HG02678 (cell line): ENCODE measurements at regions not wholly inside any gene's neighbourhood (a gene's known extent, or its start where the extent isn't known, plus 50 kb on each side); places are given as distances from the start of the nearest gene placed in this dataset.

Source experiments
- ATAC-seq: cut with Tn5 transposase; IDR thresholded peaks from one replicate; pipeline ENCODE4 v1.9.1; 2021; ENCODE audit warnings: mild to moderate bottlenecking, moderate library complexity; ENCODE audit not compliant: unreplicated experiment

DNA sequence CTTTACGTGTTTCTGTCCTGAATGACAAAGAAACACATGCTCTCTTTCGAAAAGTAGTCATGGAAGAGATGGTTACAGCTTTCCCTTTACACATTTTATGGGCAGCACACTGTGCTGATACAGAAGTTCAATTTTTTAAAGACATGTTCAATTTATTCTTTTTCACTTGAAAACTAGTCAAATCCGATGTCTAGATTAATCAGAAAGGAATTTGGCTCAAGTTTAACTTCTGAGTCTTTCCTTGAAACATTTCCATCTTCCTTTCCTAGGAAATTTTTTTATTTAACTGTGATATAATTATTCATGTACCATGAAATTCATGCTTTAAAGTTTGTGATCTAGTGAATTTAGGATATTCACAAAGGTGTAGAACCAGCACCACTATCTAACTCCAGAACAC lies 360.1 kb downstream of the TNS3 start:
- no peak for ATAC-seq

DNA sequence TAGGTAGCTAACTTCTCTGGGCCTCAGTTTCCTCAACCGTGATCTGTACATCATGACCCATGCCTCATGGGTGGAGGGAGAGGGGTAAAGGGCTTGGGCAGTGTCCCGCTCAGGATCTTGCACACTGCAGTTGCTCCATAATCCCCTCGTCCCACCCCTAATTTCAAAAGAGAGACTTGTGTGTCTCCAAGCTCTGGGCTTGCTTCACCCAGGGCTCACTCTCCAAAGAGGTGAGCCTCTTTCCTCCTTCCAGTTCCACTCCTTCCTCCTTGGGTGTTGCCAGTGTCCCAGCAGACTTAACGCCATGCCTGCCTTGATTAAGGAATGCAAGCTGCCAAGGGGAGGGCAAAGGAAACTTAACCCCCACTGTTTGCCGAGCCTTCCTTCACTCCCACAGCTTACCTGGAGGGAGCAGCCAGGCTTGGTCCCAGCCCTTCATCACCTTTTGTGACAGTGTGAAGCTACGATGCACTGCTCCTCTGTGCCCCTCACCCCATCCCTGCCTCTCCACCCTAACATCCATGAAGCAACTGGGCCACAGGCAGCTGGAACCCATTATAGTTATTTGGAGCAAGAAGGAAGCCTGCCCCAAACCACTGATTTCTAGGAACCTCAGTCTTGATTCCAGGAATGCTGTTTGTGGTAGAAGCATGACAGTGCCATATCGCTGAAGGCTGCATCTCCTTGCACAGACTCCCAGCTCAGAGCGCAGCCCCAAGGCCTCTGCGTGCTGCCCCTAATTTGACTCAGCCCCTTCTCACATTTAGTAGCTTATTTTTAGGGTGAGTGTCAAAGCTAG lies 363.3 kb downstream of the TNS3 start:
- ATAC-seq = no peak

DNA sequence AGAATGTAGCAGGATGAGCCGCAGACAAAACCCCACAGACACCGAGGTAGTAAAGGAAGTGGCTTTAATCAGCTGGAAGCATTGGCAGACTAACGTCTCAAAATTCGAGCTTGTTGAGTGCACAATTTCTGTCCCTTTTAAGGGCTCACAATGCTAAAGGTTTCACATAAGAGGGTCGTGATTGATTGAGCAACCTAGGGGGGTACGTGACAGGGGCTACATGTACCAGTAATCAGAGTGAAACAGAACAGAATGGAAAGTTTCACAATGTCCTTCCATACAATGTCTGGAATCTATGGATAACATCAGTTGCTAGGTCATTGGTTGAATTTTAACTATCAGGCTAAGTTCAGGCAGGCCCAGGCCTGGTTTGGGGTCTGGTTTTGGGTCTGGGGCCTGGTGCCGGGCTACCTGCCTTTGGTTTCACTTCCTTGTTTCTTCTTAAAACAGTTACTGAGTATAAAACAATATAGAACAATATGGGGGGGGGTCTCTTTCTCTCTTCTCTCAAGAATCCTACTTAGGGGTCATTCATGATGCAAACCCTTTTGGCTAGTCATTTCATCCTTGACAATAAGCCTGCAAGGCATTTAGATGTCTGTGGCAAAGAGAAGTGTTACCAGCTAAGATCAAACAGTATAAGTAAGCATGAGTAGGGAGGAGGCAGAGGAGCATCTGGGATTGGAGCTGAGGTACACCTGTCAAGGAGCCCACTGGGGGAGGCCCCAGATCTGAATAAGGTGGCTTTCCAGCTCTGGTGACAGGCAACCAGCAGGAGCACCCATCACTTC lies 364.1 kb downstream of the TNS3 start:
- no peak for ATAC-seq

DNA sequence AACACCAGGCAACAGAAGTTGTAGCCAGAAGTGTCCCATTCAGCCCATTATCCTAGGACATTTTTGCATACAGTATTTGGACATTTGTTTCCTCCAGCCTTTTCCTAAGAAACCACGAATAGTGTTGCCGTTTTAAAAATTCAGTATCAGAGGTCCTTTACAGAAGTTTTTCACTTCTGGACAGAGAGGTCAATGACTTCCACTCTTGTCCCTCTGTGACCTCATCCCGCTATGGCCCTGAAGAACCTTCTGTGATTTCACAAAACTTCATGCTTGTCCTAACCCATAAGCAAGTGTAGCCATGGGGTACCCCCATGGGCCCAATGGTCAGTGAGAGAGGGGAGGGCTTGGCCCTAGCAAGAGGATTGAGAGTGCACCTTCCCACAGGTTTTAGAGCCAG lies 364.8 kb downstream of the TNS3 start:
- no peak for ATAC-seq

DNA sequence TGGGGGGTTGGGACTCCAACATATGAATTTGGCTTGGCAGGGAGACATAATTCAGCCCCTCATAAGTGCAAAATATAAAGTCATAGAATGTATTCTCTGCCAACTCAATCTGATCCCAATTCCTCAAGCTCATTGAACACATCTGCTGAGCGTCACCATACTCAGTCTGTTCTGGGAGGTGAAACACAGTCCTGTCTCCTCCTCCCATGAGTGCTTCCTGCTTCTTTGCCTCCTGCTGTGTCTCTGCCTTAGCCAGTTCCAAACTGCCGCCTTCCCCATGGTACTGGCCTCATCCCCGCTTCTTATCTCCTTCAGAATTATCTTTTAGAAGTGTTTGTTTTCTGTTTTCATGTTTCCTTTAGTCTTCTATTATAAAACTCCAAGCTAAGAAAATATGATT lies 365.5 kb downstream of the TNS3 start:
- ATAC-seq = no peak

DNA sequence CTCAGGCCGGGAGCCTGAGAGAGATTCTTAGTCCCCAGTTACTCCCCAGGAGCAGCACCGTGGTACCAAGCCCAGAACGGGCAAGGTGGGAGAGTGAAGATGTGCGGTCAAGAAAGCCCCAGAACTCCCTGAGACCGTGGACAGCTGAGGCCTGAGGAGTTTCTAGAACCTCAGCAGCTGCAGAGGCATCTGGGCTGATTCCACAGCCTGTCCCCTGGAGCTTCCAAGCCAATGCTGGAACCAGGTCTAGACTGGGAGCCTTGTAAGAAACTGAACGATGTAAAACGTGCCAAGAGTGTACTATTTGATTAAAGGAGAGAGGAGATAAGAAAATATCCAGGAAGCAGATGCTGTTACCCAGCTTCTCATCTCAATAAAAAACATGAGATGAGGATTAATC lies 366.3 kb downstream of the TNS3 start:
- no peak for ATAC-seq

DNA sequence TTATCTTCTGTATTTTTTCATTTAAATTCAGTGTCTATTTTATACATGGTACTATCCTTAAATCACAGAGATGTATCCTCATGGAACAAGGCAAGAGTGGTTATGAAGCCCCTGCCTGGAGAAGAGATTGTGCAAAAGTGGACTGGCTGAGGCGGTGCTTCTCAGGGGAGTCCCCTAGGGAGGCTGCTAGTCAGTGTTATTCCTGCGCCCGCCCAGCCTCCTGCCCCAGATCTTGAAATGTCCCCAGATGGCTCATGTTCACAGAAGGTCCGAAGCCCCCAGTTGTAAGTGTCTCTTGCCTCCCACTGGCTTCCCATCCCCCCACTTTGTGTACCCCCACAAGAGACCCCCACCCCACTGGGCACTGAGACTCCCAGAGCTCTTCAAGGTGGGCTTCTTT lies 366.9 kb downstream of the TNS3 start:
- no peak for ATAC-seq

DNA sequence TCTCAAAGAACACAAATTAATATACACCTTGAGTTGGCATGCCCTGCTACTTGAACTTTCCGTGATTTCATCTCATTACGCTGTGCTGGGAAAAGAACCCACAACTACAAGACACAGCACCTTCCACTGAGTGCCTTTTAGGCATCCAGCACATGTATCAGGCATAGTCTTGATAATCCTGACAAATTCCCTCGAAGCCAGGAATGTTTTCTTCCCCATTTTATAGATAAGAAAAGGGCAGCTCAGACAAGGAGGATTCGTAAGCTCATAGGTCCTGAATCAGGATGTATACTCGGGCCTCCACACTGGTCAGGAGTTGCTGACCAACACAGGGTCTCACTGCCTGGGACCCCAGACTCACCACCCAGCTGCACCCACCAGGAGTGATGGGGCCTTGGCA lies 368.6 kb downstream of the TNS3 start:
- no peak for ATAC-seq

DNA sequence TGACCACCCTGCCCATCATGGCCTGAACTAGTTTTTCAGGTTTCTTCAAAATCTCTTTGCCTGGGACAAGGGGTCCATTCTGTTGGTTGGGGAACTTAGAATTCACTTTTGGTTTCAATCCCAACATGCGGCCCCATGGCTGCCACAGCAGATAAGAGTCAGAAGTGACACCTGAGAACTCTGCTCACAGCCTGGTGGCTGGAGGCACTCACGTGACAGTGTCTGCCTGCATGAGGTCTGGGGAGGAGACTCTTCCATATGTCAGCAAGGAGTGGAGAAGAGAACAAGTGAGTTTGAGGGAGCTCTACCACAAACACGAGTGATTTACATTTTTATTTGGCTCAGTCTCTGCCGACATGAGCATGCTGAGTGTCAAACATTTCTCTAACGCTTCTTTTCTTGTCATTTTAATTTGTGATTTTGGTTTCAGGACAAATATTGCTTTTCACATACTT lies 370.4 kb downstream of the TNS3 start:
- ATAC-seq = peak; percentile 74

DNA sequence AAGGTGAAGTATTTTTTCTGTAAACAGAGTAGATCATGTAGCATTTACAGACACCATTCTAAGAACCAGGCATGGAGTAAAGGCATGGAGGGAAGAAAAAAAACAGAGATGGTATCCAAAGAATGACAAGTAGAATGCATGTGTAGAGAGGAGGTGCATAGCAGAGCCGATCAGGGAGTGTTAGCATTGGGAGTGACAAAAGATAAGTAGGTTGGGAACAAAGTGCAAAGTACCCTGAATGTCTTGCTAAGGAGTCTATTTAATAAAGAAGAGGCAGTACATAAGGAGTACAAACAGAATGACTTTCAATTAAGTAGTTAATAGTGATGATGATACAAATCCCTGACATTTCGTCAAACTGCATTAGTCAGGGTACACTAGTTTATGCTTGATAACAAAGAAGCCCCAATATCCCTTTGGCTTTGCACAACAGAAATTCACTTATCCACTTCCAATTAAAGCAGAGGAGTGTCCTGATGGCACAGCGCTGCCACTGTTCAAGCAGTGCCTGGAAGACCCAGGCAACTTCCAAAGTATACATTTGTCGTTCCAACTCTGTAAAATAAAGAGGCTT lies 371.5 kb downstream of the TNS3 start:
- ATAC-seq = no peak

DNA sequence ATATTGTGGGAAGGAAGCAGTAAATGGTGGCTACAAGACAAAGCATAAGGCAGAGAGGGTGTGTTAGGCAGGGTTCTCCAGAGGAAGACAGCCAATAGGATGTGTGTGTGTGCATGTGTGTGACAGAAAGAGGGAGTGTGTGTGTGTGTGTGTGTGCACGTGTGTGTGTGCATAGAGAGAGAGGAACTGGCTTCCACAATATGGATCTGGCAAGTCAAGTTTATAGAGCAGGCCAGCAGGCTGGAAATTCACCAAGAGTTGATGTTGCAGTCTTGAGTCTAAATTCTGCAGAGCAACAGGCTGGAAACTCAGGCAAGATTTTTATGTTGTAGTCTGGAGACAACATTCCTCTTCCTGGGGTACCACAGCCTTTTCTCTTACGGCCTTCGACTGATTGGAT lies 374.0 kb downstream of the TNS3 start:
- no peak for ATAC-seq

DNA sequence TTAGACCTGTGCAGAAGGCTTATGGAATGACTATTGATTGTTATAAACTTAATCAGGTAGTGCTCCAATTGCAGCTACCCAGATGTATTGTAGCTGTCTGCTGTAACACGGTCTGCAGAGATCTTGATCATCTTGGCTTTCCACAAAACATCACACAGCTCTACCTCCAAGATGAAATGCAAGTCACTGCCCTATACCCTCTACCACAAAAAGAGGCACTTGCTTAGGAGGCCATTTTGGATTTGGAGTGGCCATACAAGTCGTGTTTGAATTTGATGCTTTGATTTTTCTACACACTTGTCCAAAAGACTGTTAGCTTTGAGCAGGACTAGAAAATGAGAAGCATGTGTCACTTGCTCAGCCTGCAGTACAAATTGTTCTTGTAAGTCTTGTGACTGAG lies 377.2 kb downstream of the TNS3 start:
- ATAC-seq = no peak

DNA sequence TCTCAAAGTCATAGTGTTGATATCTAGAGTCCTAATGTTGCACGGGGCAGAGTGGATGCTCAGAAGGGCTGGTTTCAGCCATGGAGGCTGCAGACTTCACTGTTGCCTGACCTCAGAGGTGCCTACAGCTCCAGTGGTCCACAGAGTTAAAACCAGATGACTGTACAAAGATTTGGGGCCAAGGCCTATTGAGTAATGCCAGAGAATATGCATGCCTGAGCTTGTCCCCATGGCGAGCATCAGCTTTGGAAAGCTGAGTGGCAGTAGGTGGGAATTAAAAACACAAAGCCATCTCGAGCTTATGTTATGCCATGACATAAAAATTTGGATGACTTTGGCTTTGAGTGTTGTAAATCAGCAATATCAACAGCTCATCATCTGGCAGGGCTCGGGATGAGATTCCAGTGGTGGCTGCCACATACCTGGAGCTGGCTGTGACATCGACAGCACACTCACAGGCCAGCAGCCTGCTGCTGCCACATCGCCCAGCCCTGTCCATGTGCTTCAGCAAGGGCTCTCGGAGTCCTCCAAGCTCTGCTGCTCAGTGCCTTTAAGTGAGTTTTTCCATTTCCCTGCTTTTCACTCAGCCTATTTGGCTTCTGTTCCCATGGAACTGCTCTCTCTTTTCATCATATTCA lies 379.6 kb downstream of the TNS3 start:
- no peak for ATAC-seq

DNA sequence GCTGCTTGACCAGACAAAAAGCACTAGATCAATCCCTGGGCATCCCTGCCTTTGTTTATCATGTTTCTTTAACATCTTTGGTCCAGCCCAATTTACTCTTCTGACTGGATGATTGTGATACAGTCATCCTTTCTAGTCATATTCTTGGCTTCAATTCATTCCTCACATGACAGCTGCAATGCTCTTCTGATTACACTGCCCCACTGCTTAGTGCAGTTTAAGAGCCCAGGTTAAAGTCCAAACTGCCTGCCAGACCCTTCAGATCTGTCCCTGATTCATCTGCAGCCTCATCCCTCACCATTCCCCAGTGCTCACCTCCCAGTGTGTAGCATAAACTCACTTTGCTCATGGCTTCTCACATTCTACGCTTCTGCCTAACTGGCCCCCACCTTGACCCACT lies 383.8 kb downstream of the TNS3 start:
- no peak for ATAC-seq

DNA sequence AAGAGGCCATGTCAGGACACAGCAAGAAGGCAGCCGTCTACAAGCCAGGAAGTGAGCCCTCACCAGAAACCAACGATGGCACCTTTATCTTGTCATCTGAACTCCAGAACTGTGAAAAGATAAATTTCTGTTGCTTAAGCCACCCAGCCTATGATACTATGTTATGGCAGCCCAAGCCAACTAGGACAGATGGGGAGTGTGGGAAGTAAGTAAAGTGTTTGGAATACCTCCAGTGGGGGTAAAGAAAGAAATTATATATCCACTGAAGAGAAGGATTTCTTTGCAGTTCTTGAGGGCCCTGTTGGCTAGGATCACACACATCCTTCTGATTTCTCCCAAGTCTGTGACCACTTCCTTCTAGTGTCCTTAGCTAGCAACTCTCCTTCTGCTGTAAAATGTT lies 384.4 kb downstream of the TNS3 start:
- no peak for ATAC-seq

DNA sequence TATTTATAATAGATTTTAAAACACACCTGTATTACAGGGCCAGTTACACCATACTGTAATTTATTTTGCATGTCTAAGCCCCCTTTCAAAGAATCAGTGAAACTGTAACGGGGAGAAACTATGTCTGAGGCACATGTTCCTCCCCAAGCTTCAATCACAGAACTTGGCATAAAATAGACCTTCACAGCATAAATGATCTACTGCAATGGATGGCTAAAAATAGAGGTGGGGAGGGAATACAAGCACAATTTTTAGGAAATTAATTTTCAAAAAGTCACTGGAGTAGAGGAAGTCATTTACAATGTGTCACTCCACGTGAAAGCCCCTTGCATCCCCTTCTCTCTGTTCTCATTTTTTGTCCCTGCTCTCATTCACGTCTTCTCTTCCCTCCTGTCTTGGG lies 385.2 kb downstream of the TNS3 start:
- ATAC-seq = no peak

DNA sequence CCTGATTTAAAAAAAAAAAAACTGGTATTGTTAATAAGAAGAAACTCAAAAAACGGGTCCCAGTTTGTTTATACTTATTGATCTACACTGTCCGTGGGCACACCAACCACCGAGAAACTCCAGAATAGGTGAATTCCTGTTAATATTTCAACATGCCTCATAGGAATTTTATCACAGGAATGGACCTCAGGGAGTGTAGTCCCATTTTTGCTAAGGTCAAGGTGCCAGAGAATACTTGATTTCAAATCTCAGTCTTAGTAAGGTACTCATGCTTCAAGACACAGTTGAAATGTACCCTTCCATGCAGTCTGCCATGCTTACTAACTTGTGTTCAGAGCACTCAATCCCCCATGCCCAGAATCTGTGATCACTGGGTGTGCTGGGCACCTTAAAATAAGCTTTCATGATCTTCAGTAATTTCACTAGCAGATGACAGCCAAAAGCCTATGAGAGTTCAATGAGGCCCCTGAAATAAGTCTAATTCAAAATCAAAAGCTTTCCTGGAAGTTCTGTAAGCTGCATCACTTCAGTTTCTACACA lies 385.7 kb downstream of the TNS3 start:
- no peak for ATAC-seq

DNA sequence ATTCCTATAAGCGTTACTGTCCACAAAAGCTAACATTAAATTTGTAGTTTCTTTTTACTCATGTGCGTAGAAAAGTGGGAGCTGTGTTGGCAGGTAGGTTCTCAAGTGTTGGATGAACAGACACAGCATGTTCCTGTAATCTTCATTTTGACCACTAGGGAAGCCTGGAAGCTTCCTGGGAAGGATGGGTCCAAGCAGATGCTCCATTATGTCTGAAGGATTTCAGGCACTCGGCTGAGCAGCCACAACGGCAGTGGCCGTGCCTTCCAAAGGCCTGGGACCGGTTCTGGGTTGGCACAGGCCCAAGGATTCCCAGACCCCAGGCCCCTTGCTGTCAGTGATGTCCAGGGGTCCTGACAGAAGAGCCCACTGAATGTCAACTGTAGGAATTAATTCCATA lies 386.3 kb downstream of the TNS3 start:
- ATAC-seq = no peak

DNA sequence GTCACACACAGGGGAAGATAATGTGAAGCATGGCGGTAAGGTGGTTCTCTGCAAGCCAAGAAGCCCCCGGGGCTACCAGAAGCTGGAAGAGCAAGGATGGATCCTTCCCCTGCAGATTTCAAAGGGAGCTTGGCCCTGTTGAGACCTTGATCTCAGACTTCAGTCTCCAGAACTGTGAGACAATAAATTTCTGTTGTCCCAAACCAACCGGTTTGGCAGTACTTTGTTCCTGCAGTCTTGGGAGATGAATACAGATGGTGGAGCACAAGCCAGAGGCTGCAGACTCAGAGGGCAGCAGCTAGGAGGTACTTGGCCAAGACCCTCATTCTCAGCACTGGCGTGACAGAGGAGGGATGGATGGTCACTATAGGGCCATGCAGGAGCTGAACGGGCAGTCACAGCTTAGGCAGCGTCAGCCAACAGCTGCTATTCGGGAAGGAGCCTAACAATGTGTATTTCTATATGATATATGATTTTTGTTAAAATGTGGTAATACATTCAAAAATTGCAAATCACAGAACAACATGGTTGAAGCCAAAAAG lies 387.3 kb downstream of the TNS3 start:
- no peak for ATAC-seq

DNA sequence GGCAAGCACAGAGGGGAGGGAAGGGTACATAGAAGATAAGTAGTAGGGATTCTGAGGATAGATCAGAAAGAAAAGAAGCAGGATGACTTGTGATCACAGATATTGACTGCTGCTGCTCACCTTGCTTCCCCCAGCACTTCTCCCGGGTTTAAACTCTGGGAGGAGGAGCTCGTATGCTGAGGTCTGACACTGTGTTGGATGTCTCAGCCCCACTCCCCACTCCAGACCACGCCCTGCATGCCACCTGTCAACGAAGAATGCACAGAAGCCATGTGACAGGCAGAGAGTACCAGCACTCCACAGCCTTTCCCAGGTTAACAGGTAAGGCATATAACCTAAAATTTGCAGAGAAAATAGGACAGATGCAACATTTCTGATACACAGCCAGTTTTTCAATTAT lies 388.9 kb downstream of the TNS3 start:
- no peak for ATAC-seq

DNA sequence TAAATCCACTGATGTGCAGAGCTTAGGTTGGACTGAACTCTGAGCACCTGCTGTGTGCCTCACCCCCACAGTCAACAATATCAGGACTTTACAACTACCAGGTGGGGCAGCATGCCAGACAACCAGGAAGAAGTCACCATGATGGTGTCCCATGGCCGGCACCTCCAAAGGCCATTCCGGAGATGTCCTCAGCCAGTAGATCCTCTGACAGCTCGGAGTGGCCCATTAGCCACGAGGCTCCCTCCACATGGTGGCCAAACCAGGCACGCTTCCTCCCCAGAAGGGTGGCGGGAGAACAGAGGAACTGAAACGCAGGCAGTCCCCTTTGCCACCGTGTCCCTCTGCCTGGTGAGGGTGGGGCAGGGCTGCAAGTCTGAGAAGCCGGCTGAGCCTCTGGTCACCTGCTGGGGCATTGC lies 390.0 kb downstream of the TNS3 start:
- ATAC-seq = peak; percentile 67
